HepG2 (cell line): ENCODE measurements at regions not wholly inside any gene's neighbourhood (a gene's known extent, or its start where the extent isn't known, plus 50 kb on each side); places are given as distances from the start of the nearest gene placed in this dataset.
A peak's percentile ranks its signal among the peaks of the same experiment; 100 is the strongest.

Source experiments
- FOXJ3 ChIP-seq: sonication (generic); formaldehyde crosslinking; IDR thresholded peaks from 2 replicates; pipeline ENCODE4 v1.4.0; 2020; ENCODE audit warnings: missing genetic modification reagents, mild to moderate bottlenecking, borderline replicate concordance
- FOXP1 ChIP-seq, 2 experiments: fragments of 450-650 bp in 1 of 2; IDR thresholded peaks; 2 replicates each; pipeline ENCODE4 v1.6.1; 2017 to 2018; ENCODE audit warnings: antibody characterized with exemption in 1 of 2
- MED1 ChIP-seq: sonication (generic); formaldehyde crosslinking; IDR thresholded peaks from 2 replicates; pipeline ENCODE4 v1.4.0; 2020; ENCODE audit warnings: missing genetic modification reagents
- TBX3 ChIP-seq: fragments of 450-650 bp; IDR thresholded peaks from 2 replicates; pipeline ENCODE4 v1.6.1; 2017; ENCODE audit warnings: antibody characterized with exemption, mild to moderate bottlenecking, inconsistent platforms, borderline replicate concordance
- YY1 ChIP-seq: IDR thresholded peaks from 2 replicates; pipeline ENCODE4 v1.6.1; 2011; ENCODE audit warnings: low read length, low read depth, moderate library complexity, mild to moderate bottlenecking; ENCODE audit not compliant: insufficient read depth, insufficient replicate concordance
- ZNF235 ChIP-seq: sonication (generic); formaldehyde crosslinking; IDR thresholded peaks from 2 replicates; pipeline ENCODE4 v1.8.1; 2023; ENCODE audit warnings: mild to moderate bottlenecking, missing genetic modification reagents, borderline replicate concordance
- ZNF644 ChIP-seq: IDR thresholded peaks from 2 replicates; pipeline ENCODE4 v1.6.1; 2016; ENCODE audit warnings: low read depth
- TF ChIP-seq, protein P1 (sequence below): sonication (generic); formaldehyde crosslinking; IDR thresholded peaks from 2 replicates; pipeline ENCODE4 v1.4.0; 2020; ENCODE audit warnings: missing genetic modification reagents
- TF ChIP-seq, protein P2 (sequence below): sonication (generic); formaldehyde crosslinking; IDR thresholded peaks from 2 replicates; pipeline ENCODE4 v1.9.0; 2022; ENCODE audit warnings: missing genetic modification reagents, mild to moderate bottlenecking, borderline replicate concordance
- TF ChIP-seq, protein P3 (sequence below): sonication (generic); formaldehyde crosslinking; IDR thresholded peaks from 2 replicates; pipeline ENCODE4 v1.8.0; 2022; ENCODE audit warnings: mild to moderate bottlenecking, missing genetic modification reagents, moderate library complexity
- TF ChIP-seq, protein P4 (sequence below): IDR thresholded peaks from 2 replicates; pipeline ENCODE4 v1.6.1; 2016
- TF ChIP-seq, protein P5 (sequence below): sonication (generic); formaldehyde crosslinking; IDR thresholded peaks from 2 replicates; pipeline ENCODE4 v1.4.0; 2020; ENCODE audit warnings: low read depth, missing genetic modification reagents
- TF ChIP-seq, protein P6 (sequence below), 2 experiments: fragments of 450-650 bp in 1 of 2; sonication (generic) in 1 of 2; formaldehyde crosslinking; IDR thresholded peaks; 2 replicates each; pipeline versions ENCODE4 v1.5.0 to v1.8.0; 2020 to 2022; ENCODE audit warnings: mild to moderate bottlenecking in 1 of 2, missing genetic modification reagents in 1 of 2
- TF ChIP-seq, protein P7 (sequence below): IDR thresholded peaks from 2 replicates; pipeline ENCODE4 v1.4.0; 2020; ENCODE audit warnings: mild to moderate bottlenecking, missing genetic modification reagents

DNA sequence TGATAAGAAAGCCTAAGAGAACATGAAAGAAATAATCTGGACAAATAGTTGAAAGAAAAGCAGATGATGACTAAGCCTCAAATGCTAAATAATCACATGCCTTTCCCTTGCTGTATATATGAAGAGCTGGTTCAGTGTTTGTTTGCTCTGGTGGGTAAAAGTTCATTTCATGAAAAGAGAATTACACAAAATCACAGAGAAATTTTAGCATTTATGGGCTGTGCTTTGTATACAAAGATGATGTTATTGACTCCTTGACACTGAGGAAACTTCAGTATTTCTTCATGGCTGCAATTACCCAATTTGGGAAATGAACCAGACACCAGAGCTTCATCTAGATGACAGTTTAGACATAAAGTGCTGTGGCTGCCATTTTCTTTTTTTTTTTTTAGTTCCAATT lies 527.2 kb downstream of the NR2F1-AS1 start (continued):
- TF ChIP-seq, protein P1, sequence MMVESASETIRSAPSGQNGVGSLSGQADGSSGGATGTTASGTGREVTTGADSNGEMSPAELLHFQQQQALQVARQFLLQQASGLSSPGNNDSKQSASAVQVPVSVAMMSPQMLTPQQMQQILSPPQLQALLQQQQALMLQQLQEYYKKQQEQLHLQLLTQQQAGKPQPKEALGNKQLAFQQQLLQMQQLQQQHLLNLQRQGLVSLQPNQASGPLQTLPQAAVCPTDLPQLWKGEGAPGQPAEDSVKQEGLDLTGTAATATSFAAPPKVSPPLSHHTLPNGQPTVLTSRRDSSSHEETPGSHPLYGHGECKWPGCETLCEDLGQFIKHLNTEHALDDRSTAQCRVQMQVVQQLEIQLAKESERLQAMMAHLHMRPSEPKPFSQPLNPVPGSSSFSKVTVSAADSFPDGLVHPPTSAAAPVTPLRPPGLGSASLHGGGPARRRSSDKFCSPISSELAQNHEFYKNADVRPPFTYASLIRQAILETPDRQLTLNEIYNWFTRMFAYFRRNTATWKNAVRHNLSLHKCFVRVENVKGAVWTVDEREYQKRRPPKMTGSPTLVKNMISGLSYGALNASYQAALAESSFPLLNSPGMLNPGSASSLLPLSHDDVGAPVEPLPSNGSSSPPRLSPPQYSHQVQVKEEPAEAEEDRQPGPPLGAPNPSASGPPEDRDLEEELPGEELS (CRISPR knock-in tag) = peak; percentile 57
- peak; percentile 54; the same call in 1 of the 2 replicates for TF ChIP-seq ZNF644
- TF ChIP-seq YY1 = peak; percentile 26
- TF ChIP-seq ZNF235 (CRISPR knock-in tag) = no peak
- TF ChIP-seq TBX3 = 0 out of 2 replicates have a peak, but pooled peaks have one; percentile 14
- TF ChIP-seq, protein P2, sequence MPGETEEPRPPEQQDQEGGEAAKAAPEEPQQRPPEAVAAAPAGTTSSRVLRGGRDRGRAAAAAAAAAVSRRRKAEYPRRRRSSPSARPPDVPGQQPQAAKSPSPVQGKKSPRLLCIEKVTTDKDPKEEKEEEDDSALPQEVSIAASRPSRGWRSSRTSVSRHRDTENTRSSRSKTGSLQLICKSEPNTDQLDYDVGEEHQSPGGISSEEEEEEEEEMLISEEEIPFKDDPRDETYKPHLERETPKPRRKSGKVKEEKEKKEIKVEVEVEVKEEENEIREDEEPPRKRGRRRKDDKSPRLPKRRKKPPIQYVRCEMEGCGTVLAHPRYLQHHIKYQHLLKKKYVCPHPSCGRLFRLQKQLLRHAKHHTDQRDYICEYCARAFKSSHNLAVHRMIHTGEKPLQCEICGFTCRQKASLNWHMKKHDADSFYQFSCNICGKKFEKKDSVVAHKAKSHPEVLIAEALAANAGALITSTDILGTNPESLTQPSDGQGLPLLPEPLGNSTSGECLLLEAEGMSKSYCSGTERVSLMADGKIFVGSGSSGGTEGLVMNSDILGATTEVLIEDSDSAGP (CRISPR knock-in tag) = no peak
- TF ChIP-seq, protein P3, sequence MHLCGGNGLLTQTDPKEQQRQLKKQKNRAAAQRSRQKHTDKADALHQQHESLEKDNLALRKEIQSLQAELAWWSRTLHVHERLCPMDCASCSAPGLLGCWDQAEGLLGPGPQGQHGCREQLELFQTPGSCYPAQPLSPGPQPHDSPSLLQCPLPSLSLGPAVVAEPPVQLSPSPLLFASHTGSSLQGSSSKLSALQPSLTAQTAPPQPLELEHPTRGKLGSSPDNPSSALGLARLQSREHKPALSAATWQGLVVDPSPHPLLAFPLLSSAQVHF = no peak
- TF ChIP-seq, protein P4, sequence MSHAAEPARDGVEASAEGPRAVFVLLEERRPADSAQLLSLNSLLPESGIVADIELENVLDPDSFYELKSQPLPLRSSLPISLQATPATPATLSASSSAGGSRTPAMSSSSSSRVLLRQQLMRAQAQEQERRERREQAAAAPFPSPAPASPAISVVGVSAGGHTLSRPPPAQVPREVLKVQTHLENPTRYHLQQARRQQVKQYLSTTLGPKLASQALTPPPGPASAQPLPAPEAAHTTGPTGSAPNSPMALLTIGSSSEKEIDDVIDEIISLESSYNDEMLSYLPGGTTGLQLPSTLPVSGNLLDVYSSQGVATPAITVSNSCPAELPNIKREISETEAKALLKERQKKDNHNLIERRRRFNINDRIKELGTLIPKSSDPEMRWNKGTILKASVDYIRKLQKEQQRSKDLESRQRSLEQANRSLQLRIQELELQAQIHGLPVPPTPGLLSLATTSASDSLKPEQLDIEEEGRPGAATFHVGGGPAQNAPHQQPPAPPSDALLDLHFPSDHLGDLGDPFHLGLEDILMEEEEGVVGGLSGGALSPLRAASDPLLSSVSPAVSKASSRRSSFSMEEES = peak; percentile 85
- TF ChIP-seq, protein P5, sequence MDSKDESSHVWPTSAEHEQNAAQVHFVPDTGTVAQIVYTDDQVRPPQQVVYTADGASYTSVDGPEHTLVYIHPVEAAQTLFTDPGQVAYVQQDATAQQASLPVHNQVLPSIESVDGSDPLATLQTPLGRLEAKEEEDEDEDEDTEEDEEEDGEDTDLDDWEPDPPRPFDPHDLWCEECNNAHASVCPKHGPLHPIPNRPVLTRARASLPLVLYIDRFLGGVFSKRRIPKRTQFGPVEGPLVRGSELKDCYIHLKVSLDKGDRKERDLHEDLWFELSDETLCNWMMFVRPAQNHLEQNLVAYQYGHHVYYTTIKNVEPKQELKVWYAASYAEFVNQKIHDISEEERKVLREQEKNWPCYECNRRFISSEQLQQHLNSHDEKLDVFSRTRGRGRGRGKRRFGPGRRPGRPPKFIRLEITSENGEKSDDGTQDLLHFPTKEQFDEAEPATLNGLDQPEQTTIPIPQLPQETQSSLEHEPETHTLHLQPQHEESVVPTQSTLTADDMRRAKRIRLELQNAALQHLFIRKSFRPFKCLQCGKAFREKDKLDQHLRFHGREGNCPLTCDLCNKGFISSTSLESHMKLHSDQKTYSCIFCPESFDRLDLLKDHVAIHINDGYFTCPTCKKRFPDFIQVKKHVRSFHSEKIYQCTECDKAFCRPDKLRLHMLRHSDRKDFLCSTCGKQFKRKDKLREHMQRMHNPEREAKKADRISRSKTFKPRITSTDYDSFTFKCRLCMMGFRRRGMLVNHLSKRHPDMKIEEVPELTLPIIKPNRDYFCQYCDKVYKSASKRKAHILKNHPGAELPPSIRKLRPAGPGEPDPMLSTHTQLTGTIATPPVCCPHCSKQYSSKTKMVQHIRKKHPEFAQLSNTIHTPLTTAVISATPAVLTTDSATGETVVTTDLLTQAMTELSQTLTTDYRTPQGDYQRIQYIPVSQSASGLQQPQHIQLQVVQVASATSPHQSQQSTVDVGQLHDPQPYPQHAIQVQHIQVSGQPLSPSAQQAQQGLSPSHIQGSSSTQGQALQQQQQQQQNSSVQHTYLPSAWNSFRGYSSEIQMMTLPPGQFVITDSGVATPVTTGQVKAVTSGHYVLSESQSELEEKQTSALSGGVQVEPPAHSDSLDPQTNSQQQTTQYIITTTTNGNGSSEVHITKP = no peak
- peak; percentile 28; the same call in 1 of the 2 replicates for TF ChIP-seq FOXJ3
- TF ChIP-seq, protein P6, sequence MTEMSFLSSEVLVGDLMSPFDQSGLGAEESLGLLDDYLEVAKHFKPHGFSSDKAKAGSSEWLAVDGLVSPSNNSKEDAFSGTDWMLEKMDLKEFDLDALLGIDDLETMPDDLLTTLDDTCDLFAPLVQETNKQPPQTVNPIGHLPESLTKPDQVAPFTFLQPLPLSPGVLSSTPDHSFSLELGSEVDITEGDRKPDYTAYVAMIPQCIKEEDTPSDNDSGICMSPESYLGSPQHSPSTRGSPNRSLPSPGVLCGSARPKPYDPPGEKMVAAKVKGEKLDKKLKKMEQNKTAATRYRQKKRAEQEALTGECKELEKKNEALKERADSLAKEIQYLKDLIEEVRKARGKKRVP (CRISPR knock-in tag; IDR thresholded peaks at IDR 0.05) = peak in 1 of 2 experiments; percentile 40; a peak in 1 of 4 replicates
- TF ChIP-seq, protein P7, sequence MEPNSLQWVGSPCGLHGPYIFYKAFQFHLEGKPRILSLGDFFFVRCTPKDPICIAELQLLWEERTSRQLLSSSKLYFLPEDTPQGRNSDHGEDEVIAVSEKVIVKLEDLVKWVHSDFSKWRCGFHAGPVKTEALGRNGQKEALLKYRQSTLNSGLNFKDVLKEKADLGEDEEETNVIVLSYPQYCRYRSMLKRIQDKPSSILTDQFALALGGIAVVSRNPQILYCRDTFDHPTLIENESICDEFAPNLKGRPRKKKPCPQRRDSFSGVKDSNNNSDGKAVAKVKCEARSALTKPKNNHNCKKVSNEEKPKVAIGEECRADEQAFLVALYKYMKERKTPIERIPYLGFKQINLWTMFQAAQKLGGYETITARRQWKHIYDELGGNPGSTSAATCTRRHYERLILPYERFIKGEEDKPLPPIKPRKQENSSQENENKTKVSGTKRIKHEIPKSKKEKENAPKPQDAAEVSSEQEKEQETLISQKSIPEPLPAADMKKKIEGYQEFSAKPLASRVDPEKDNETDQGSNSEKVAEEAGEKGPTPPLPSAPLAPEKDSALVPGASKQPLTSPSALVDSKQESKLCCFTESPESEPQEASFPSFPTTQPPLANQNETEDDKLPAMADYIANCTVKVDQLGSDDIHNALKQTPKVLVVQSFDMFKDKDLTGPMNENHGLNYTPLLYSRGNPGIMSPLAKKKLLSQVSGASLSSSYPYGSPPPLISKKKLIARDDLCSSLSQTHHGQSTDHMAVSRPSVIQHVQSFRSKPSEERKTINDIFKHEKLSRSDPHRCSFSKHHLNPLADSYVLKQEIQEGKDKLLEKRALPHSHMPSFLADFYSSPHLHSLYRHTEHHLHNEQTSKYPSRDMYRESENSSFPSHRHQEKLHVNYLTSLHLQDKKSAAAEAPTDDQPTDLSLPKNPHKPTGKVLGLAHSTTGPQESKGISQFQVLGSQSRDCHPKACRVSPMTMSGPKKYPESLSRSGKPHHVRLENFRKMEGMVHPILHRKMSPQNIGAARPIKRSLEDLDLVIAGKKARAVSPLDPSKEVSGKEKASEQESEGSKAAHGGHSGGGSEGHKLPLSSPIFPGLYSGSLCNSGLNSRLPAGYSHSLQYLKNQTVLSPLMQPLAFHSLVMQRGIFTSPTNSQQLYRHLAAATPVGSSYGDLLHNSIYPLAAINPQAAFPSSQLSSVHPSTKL (CRISPR knock-in tag) = peak; percentile 80
- TF ChIP-seq MED1 (CRISPR knock-in tag) = peak; percentile 60
- TF ChIP-seq FOXP1 (IDR thresholded peaks at IDR 0.05) = no peak
- TF ChIP-seq FOXP1 (CRISPR knock-in tag; IDR thresholded peaks at IDR 0.05) = peak; percentile 34; the same call in 1 of the 2 replicates
